MCF 10A (cell line): ENCODE measurements at regions not wholly inside any gene's neighbourhood (a gene's known extent, or its start where the extent isn't known, plus 50 kb on each side); places are given as distances from the start of the nearest gene placed in this dataset.

ENCODE experiments used
- BruUV-seq: library from RNA; stranded (reverse); fragments of 400-500 nt; replicated peaks from 2 replicates; lab custom pipeline; 2021; lab: Mats Ljungman, UMichigan
- CTCF ChIA-PET: fragments of 300-600 bp; sonication (Branson Sonifier 250); formaldehyde crosslinking; extraction: SDS; loops from one replicate; lab custom pipeline; 2021; ENCODE audit warnings: antibody characterized with exemption, inconsistent platforms; lab: Yijun Ruan, JAX
- POLR2A ChIA-PET: fragments of 300-600, 350-650 bp; sonication (Branson Sonifier 250); formaldehyde crosslinking; extraction: SDS; loops from one replicate; lab custom pipeline; 2020; ENCODE audit warnings: antibody characterized with exemption, inconsistent platforms; lab: Yijun Ruan, JAX
- DNase-seq: peaks from one replicate; pipeline ENCODE4 v3.0.0-alpha.2; 2018; ENCODE audit not compliant: unreplicated experiment
- H3K27ac Mint-ChIP-seq: one replicate; pipeline ENCODE4 v1.8.0; 2022; ENCODE audit warnings: mild to moderate bottlenecking, low read depth, mixed read lengths; ENCODE audit not compliant: unreplicated experiment
- H3K27me3 Mint-ChIP-seq: one replicate; pipeline ENCODE4 v1.8.0; 2022; ENCODE audit warnings: mixed read lengths; ENCODE audit not compliant: insufficient read depth, unreplicated experiment
- H3K36me3 Mint-ChIP-seq: one replicate; pipeline ENCODE4 v1.8.0; 2022; ENCODE audit warnings: mild to moderate bottlenecking, moderate library complexity, mixed read lengths; ENCODE audit not compliant: insufficient read depth, unreplicated experiment
- H3K4me1 Mint-ChIP-seq: one replicate; pipeline ENCODE4 v1.8.0; 2022; ENCODE audit warnings: mixed read lengths; ENCODE audit not compliant: insufficient read depth, unreplicated experiment
- H3K4me3 Mint-ChIP-seq: one replicate; pipeline ENCODE4 v1.8.0; 2022; ENCODE audit warnings: mild to moderate bottlenecking, moderate library complexity, mixed read lengths; ENCODE audit not compliant: unreplicated experiment
- H3K9me3 Mint-ChIP-seq: one replicate; pipeline ENCODE4 v1.8.0; 2022; ENCODE audit warnings: mixed read lengths; ENCODE audit not compliant: unreplicated experiment
- intact Hi-C: fragments of 100-400 bp; cut with micrococcal nuclease; formaldehyde crosslinking; loops from 2 replicates; pipeline ENCODE4 v1.14.1; 2022
- TF ChIP-seq, protein P1 (sequence below): fragments of 200-600 bp; IDR thresholded peaks from one replicate; pipeline ENCODE4 v1.8.0; 2022; ENCODE audit warnings: antibody characterized with exemption, mild to moderate bottlenecking; ENCODE audit not compliant: unreplicated experiment

- intact Hi-C loops: no loop called here
- CTCF ChIA-PET: no interaction called here
- TF ChIP-seq, protein P1, sequence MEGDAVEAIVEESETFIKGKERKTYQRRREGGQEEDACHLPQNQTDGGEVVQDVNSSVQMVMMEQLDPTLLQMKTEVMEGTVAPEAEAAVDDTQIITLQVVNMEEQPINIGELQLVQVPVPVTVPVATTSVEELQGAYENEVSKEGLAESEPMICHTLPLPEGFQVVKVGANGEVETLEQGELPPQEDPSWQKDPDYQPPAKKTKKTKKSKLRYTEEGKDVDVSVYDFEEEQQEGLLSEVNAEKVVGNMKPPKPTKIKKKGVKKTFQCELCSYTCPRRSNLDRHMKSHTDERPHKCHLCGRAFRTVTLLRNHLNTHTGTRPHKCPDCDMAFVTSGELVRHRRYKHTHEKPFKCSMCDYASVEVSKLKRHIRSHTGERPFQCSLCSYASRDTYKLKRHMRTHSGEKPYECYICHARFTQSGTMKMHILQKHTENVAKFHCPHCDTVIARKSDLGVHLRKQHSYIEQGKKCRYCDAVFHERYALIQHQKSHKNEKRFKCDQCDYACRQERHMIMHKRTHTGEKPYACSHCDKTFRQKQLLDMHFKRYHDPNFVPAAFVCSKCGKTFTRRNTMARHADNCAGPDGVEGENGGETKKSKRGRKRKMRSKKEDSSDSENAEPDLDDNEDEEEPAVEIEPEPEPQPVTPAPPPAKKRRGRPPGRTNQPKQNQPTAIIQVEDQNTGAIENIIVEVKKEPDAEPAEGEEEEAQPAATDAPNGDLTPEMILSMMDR: no peak
- Mint-ChIP-seq H3K4me1 (peaks cover 8% of the 10 kb centered on the region), H3K9me3 (no peaks in the 10 kb centered on the region), H3K27ac (no peak overlapping the region), H3K4me3 (no peak overlapping the region), H3K36me3 (no peaks in the 10 kb centered on the region), H3K27me3 (no peaks in the 10 kb centered on the region)
- no TSS peak for BruUV-seq
- POLR2A ChIA-PET: no interaction called here
- DNase-seq: no peak
Observed at GRCh38 chr2:217339753-217340152, 479.9 kb upstream of the TNP1 start.

- intact Hi-C loops: no loop called here
- Mint-ChIP-seq H3K27me3 (no peaks in the 10 kb centered on the region), H3K27ac (no peak overlapping the region), H3K9me3 (no peaks in the 10 kb centered on the region), H3K36me3 (no peaks in the 10 kb centered on the region), H3K4me3 (no peak overlapping the region), H3K4me1 (peaks cover 8% of the 10 kb centered on the region)
- peak; percentile 31 for DNase-seq
- CTCF ChIA-PET: interaction anchor here (0.5 kb wide), 1 partner anchor 552 kb away, joined by 3 read pairs; no protein-coding TSS in a partner anchor
- POLR2A ChIA-PET: interaction anchor here (0.7 kb wide), 1 partner anchor 40 kb away, joined by 3 read pairs; no protein-coding TSS in a partner anchor
- TF ChIP-seq, protein P1: no peak
- no TSS peak for BruUV-seq
Observed at GRCh38 chr2:217338306-217338916, 478.5 kb upstream of the TNP1 start.

DNA sequence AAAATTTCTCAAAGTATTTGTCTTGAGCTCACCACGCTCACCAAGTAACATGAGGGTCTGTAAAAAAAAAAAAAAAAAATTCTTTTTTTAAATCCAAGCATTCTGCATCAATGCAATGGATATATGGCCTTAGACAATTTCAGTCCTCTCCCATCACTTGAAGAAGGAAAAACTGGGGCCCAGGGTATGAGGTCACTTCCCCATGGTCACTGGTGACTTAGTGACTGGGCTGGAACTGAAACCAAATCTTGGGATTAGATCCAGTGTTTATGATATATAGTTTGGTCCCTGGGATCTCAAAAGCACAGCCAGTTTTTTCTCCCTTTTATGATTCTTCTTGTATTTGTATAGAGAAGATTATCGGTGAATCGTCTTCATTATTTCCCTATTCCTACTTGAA lies 477.9 kb upstream of the TNP1 start:
- no peak overlapping the region for H3K4me3 Mint-ChIP-seq
- intact Hi-C loops: no loop called here

GRCh38 chr2:217336694-217337093 lies 476.8 kb upstream of the TNP1 start:
- TF ChIP-seq, protein P1: no peak
- ChIA-PET CTCF (interaction anchor here (0.6 kb wide), 1 partner anchor 26 kb away, joined by 3 read pairs; no protein-coding TSS in a partner anchor), POLR2A (no interaction called here)
- no peaks in the 10 kb centered on the region for H3K36me3 Mint-ChIP-seq
- DNase-seq: no peak
- H3K27me3 Mint-ChIP-seq: no peaks in the 10 kb centered on the region
- no peak overlapping the region for H3K4me3 Mint-ChIP-seq
- no peaks in the 10 kb centered on the region for H3K9me3 Mint-ChIP-seq
- no peak overlapping the region for H3K27ac Mint-ChIP-seq
- H3K4me1 Mint-ChIP-seq: peaks cover 13% of the 10 kb centered on the region
- intact Hi-C loops: no loop called here
- no TSS peak for BruUV-seq

More for the DNA sequence above, 477.9 kb upstream of the TNP1 start:
- TF ChIP-seq, protein P1: no peak
- H3K27me3 Mint-ChIP-seq: no peaks in the 10 kb centered on the region
- CTCF ChIA-PET: no interaction called here
- DNase-seq: no peak
- no peaks in the 10 kb centered on the region for H3K36me3 Mint-ChIP-seq
- BruUV-seq: no TSS peak
- POLR2A ChIA-PET: no interaction called here
- H3K4me1 Mint-ChIP-seq: peaks cover 8% of the 10 kb centered on the region
- H3K27ac Mint-ChIP-seq: no peak overlapping the region
- H3K9me3 Mint-ChIP-seq: no peaks in the 10 kb centered on the region
